Stomach (tissue), 8 donors: ENCODE measurements at regions not wholly inside any gene's neighbourhood (a gene's known extent, or its start where the extent isn't known, plus 50 kb on each side); places are given as distances from the start of the nearest gene placed in this dataset.
A peak's percentile ranks its signal among the peaks of the same experiment; 100 is the strongest.

Experiments
- DNase-seq, 2 donors: peaks; one replicate each; pipeline versions ENCODE4 v3.0.0 to v3.0.0-alpha.2; 2013 to 2019
- H3K27ac ChIP-seq, 5 donors: fragments of 200-600 bp in 4 of 5; sonication (generic) in 4 of 5; one replicate each; pipeline ENCODE4 v1.5.1; 2013 to 2019; ENCODE audit warnings: mild to moderate bottlenecking in 1 of 5, moderate library complexity in 1 of 5
- H3K27me3 ChIP-seq, 3 donors: fragments of 200-600 bp; sonication (generic); one replicate each; pipeline ENCODE4 v1.5.1; 2017 to 2019; ENCODE audit warnings: mixed run types in 1 of 3
- H3K36me3 ChIP-seq, 4 donors: fragments of 200-600 bp; sonication (generic); 1 replicate in 3 of 4; 2 replicates in 1 of 4; pipeline ENCODE4 v1.5.1; 2016 to 2019
- H3K4me1 ChIP-seq, 4 donors: fragments of 200-600 bp; sonication (generic); one replicate each; pipeline ENCODE4 v1.5.1; 2016 to 2019
- H3K4me3 ChIP-seq, 4 donors: fragments of 200-600 bp; sonication (generic) in 3 of 4; one replicate each; pipeline ENCODE4 v1.5.1; 2016 to 2019; ENCODE audit warnings: mild to moderate bottlenecking in 1 of 4
- H3K9me3 ChIP-seq, 4 donors: fragments of 200-600 bp; sonication (generic); one replicate each; pipeline ENCODE4 v1.5.1; 2016 to 2019
- EP300 ChIP-seq: sonication (generic); formaldehyde crosslinking; IDR thresholded peaks from one replicate; pipeline ENCODE4 v1.6.1; 2017; ENCODE audit warnings: antibody characterized with exemption
- POLR2A ChIP-seq, 4 donors: fragments of 450-650 bp; IDR thresholded peaks; one replicate each; pipeline ENCODE4 v1.6.1; 2016; ENCODE audit warnings: antibody characterized with exemption in 4 of 4, control low read depth in 2 of 4, mild to moderate bottlenecking in 1 of 4, moderate library complexity in 1 of 4
- POLR2AphosphoS5 ChIP-seq, 3 donors: sonication (generic); formaldehyde crosslinking; IDR thresholded peaks; one replicate each; pipeline ENCODE4 v1.6.1; 2016; ENCODE audit warnings: antibody characterized with exemption in 3 of 3
- WGBS, 5 donors: extraction: QIAGEN DNeasy Blood & Tissue Kit in 3 of 5; methylation state at CpG; one replicate each; pipeline versions ENCODE4 v1.1.5 to v1.1.7; 2013 to 2018; 5-methylcytosine and 5-hydroxymethylcytosine counted together
- intact Hi-C: fragments of 100-400 bp; cut with DNase I; formaldehyde crosslinking; loops from one replicate; pipeline ENCODE4 v1.15.1; 2023; ENCODE audit warnings: low total_unique reads
- TF ChIP-seq, protein P1 (sequence below), 7 experiments: fragments of 450-650 bp in 4 of 7; fragments of 200-600 bp in 3 of 7; sonication (generic) in 3 of 7; IDR thresholded peaks; one replicate each; pipeline ENCODE4 v1.5.1; 2016 to 2019; ENCODE audit warnings: antibody characterized with exemption in 7 of 7, control low read depth in 2 of 7, mild to moderate bottlenecking in 1 of 7
- donor health status: healthy with polysubstance abuse.
- donor health status: Bipolar disorder and iron deficiency.
- donor health status: healthy.

DNA sequence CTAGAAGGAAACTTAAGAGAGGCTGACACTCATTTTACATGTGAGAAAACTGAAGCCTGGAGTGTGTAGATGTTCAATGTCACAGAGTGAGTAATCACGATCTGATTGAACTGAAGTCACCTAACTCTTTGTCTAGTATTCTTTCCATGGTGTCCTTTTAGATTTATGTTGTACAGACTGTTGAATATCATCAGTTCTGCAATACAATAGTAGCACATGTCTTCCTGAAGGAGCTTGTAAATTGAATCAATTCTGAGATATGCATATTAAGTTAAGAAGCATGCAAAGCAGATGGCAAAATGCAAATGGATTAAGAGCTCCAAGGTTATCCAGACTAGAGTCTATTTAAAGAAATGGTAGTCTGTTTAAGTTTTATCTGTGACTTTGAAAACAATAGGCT lies 484.9 kb upstream of the CRIM1 start:
- Histone ChIP-seq H3K4me1 (no peaks in the 10 kb centered on the region), H3K9me3 (no peaks in the 10 kb centered on the region), H3K4me3 (no peak overlapping the region), H3K27me3 (no peaks in the 10 kb centered on the region), H3K36me3 (no peaks in the 10 kb centered on the region), H3K27ac (no peak overlapping the region)
- intact Hi-C loops, result no loop called here
- TF ChIP-seq EP300 (no peak), POLR2A (IDR thresholded peaks at IDR 0.05) (no peak), POLR2AphosphoS5 (IDR thresholded peaks at IDR 0.05) (no peak)
- TF ChIP-seq, protein P1, sequence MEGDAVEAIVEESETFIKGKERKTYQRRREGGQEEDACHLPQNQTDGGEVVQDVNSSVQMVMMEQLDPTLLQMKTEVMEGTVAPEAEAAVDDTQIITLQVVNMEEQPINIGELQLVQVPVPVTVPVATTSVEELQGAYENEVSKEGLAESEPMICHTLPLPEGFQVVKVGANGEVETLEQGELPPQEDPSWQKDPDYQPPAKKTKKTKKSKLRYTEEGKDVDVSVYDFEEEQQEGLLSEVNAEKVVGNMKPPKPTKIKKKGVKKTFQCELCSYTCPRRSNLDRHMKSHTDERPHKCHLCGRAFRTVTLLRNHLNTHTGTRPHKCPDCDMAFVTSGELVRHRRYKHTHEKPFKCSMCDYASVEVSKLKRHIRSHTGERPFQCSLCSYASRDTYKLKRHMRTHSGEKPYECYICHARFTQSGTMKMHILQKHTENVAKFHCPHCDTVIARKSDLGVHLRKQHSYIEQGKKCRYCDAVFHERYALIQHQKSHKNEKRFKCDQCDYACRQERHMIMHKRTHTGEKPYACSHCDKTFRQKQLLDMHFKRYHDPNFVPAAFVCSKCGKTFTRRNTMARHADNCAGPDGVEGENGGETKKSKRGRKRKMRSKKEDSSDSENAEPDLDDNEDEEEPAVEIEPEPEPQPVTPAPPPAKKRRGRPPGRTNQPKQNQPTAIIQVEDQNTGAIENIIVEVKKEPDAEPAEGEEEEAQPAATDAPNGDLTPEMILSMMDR (IDR thresholded peaks at IDR 0.05), result no peak
- DNase-seq, result no peak
- WGBS, 5 donors, result 43 to 70% (median 60%) methylated on average over 1 of the region's 1 CpG

DNA sequence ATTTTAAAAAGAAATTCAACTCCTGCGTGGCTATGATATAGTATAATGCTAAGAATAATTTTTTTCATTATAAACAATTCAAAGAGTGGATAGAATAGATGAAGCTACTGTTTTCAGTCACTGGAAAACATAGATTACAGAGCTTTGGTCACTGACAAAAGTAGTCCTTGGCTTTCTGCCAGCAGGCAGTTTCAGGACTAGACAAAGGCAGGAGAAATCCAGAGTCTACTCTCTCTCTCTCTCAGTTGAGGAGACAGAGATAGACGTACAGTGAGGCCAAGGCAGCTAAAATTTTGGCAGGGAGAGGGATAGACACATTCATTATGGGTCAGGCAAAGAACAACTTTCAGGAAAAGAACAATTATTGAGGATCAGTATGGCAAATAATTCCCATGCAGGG lies 491.4 kb upstream of the CRIM1 start:
- TF ChIP-seq, protein P1 (IDR thresholded peaks at IDR 0.05), result no peak
- TF ChIP-seq POLR2AphosphoS5 (IDR thresholded peaks at IDR 0.05), result no peak
- TF ChIP-seq POLR2A (IDR thresholded peaks at IDR 0.05), result no peak
- no peak for TF ChIP-seq EP300
- Histone ChIP-seq H3K36me3 (no peaks in the 10 kb centered on the region), H3K9me3 (no peaks in the 10 kb centered on the region), H3K4me3 (no peak overlapping the region), H3K4me1 (no peaks in the 10 kb centered on the region), H3K27ac (no peak overlapping the region), H3K27me3 (no peaks in the 10 kb centered on the region)
- intact Hi-C loops, result no loop called here
- WGBS, 5 donors, result 41 to 56% (median 46%) methylated on average over 2 of the region's 2 CpGs
- DNase-seq, result peak in 1 of 2 donors; percentile 30

DNA sequence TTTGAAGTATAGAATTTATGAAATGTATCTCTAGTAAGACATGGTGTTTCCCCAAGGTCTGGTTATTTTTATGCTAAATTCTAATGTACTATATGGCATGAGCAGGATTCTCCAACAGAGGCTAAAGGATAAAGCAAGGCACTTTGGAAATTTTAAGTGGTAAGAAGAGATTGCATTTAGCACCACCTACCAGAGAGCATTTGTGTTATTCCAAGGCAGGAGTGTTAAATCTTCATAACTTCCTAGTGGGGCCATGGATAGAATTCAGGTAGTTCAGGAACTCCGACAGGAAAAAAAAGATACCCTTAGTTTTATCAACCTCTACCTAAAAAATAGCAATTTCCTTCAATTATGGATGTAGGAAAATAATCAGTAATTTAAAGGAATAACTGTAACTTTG lies 497.4 kb upstream of the CRIM1 start:
- H3K4me1 ChIP-seq, result no peaks in the 10 kb centered on the region
- H3K27ac ChIP-seq, result no peak overlapping the region
- intact Hi-C loops, result no loop called here
- TF ChIP-seq EP300, result no peak
- no peak for TF ChIP-seq POLR2AphosphoS5 (IDR thresholded peaks at IDR 0.05)
- TF ChIP-seq, protein P1 (IDR thresholded peaks at IDR 0.05), result no peak
- no peaks in the 10 kb centered on the region for H3K9me3 ChIP-seq
- peak in 1 of 2 donors; percentile 15 for DNase-seq
- no peaks in the 10 kb centered on the region for H3K36me3 ChIP-seq
- H3K4me3 ChIP-seq, result no peak overlapping the region
- H3K27me3 ChIP-seq, result no peaks in the 10 kb centered on the region
- WGBS, 5 donors, result 74 to 100% (median 85%) methylated on average over 1 of the region's 1 CpG

DNA sequence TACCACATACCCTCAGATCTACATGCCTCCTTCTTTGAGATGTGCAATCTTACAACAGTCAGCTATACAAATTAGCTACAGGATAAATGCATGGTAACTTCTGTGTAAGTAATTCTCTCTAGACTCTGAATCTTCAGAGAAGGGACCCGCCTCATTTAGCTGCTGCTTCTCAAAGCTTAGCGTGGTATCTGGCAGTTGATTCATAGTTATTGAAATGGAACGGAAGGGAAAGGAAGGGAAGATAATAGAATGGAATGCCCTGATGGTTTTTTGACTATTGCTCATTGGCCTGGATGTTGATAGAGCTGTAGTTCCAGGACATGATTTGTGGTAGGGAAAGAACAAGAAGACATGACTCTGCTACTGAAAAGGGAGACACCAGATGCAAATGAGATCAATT lies 498.1 kb upstream of the CRIM1 start:
- H3K9me3 ChIP-seq, result no peaks in the 10 kb centered on the region
- DNase-seq, result no peak
- TF ChIP-seq, protein P1 (IDR thresholded peaks at IDR 0.05), result no peak

GRCh38 chr2:35831385-35831784 lies 524.2 kb upstream of the CRIM1 start:
- H3K4me1 ChIP-seq, result no peaks in the 10 kb centered on the region
- no peaks in the 10 kb centered on the region for H3K36me3 ChIP-seq
- H3K9me3 ChIP-seq, result no peaks in the 10 kb centered on the region
- TF ChIP-seq EP300 (no peak), POLR2AphosphoS5 (IDR thresholded peaks at IDR 0.05) (no peak), POLR2A (IDR thresholded peaks at IDR 0.05) (no peak)
- TF ChIP-seq, protein P1 (IDR thresholded peaks at IDR 0.05), result no peak
- intact Hi-C loops, result no loop called here
- H3K4me3 ChIP-seq, result no peak overlapping the region
- no peak for DNase-seq
- no peak overlapping the region for H3K27ac ChIP-seq
- no peaks in the 10 kb centered on the region for H3K27me3 ChIP-seq

More for the DNA sequence above, 498.1 kb upstream of the CRIM1 start:
- no peak overlapping the region for H3K27ac ChIP-seq
- 59 to 82% (median 75%) methylated on average over 3 of the region's 3 CpGs for WGBS, 5 donors
- H3K4me1 ChIP-seq, result no peaks in the 10 kb centered on the region
- no peak overlapping the region for H3K4me3 ChIP-seq
- no peaks in the 10 kb centered on the region for H3K27me3 ChIP-seq
- no peaks in the 10 kb centered on the region for H3K36me3 ChIP-seq
- intact Hi-C loops, result no loop called here
